DOHH2 (cell line): ENCODE measurements at regions not wholly inside any gene's neighbourhood (a gene's known extent, or its start where the extent isn't known, plus 50 kb on each side); places are given as distances from the start of the nearest gene placed in this dataset.

Experiments
- H3F3A ChIP-seq: fragments of 200-600 bp; sonication (generic), shearing (Covaris generic); 2 replicates; pipeline ENCODE4 v1.6.0; 2016; ENCODE audit warnings: antibody characterized with exemption, mild to moderate bottlenecking; ENCODE audit not compliant: control insufficient read depth, insufficient read depth
- H3K27ac ChIP-seq: fragments of 200-600 bp; sonication (generic); 2 replicates; pipeline ENCODE4 v1.5.1; 2014; ENCODE audit warnings: low read depth, mild to moderate bottlenecking, low read length, moderate library complexity
- H3K27me3 ChIP-seq: fragments of 200-600 bp; sonication (generic); 2 replicates; pipeline ENCODE4 v1.6.1; 2014; ENCODE audit warnings: mild to moderate bottlenecking, low read length, mixed read lengths; ENCODE audit not compliant: control insufficient read depth
- H3K36me3 ChIP-seq: fragments of 200-600 bp; sonication (generic); 2 replicates; pipeline ENCODE4 v1.6.1; 2014; ENCODE audit warnings: mild to moderate bottlenecking, low read length, moderate library complexity, mixed read lengths; ENCODE audit not compliant: control insufficient read depth
- H3K4me1 ChIP-seq: fragments of 200-600 bp; sonication (generic); 2 replicates; pipeline ENCODE4 v1.6.1; 2014; ENCODE audit warnings: mild to moderate bottlenecking, low read length, mixed read lengths; ENCODE audit not compliant: control insufficient read depth
- H3K4me2 ChIP-seq: fragments of 200-600 bp; sonication (generic); 2 replicates; pipeline ENCODE4 v1.6.0; 2014; ENCODE audit warnings: mild to moderate bottlenecking, low read length, moderate library complexity
- H3K4me3 ChIP-seq: fragments of 200-600 bp; sonication (generic); 2 replicates; pipeline ENCODE4 v1.5.1; 2014; ENCODE audit warnings: mild to moderate bottlenecking, low read length, mixed read lengths
- H3K79me2 ChIP-seq: fragments of 200-600 bp; sonication (generic); 2 replicates; pipeline ENCODE4 v1.6.1; 2014; ENCODE audit warnings: mild to moderate bottlenecking, low read length, mixed read lengths; ENCODE audit not compliant: control insufficient read depth
- H3K9me2 ChIP-seq: fragments of 200-600 bp; sonication (generic); replicated peaks from 2 replicates; pipeline ENCODE4 v1.6.1; 2014; ENCODE audit warnings: mild to moderate bottlenecking, low read length, mixed read lengths; ENCODE audit not compliant: control insufficient read depth
- H3K9me3 ChIP-seq: fragments of 200-600 bp; sonication (generic); 2 replicates; pipeline ENCODE4 v1.6.1; 2014; ENCODE audit warnings: antibody characterized with exemption, low read length, mixed read lengths; ENCODE audit not compliant: control insufficient read depth, insufficient read depth
- H4K20me1 ChIP-seq: fragments of 200-600 bp; sonication (generic); 2 replicates; pipeline ENCODE4 v1.6.0; 2014; ENCODE audit warnings: low read depth, mild to moderate bottlenecking, antibody characterized with exemption, low read length, moderate library complexity; ENCODE audit not compliant: control insufficient read depth, insufficient read depth
- CTCF ChIP-seq: fragments of 200-600 bp; sonication (generic); IDR thresholded peaks from one replicate; pipeline ENCODE4 v1.5.1; 2014; ENCODE audit warnings: antibody characterized with exemption, mild to moderate bottlenecking, low read depth, low read length; ENCODE audit not compliant: poor library complexity, severe bottlenecking
- EZH2phosphoT487 ChIP-seq: fragments of 200-600 bp; sonication (generic); IDR thresholded peaks from 2 replicates; pipeline ENCODE4 v1.6.1; 2017; ENCODE audit warnings: borderline replicate concordance, mild to moderate bottlenecking, antibody characterized with exemption, low read length, moderate library complexity, mixed read lengths

GRCh38 chr1:244989813-244990212 is 125.5 kb upstream of the HNRNPU start:
- no peak overlapping the region for H3K27ac ChIP-seq
- H3K4me2 ChIP-seq = no peak overlapping the region
- no peaks in the 10 kb centered on the region for H3K36me3 ChIP-seq
- no peaks in the 10 kb centered on the region for H3K9me2 ChIP-seq
- no peaks in the 10 kb centered on the region for H3F3A ChIP-seq
- no peaks in the 10 kb centered on the region for H3K79me2 ChIP-seq
- H3K4me3 ChIP-seq = no peak overlapping the region
- H3K27me3 ChIP-seq = no peaks in the 10 kb centered on the region
- H3K9me3 ChIP-seq = 0 out of 2 replicates have a peak, but pooled peaks cover 3% of the 10 kb centered on the region
- peaks cover 8% of the 10 kb centered on the region for H3K4me1 ChIP-seq
- TF ChIP-seq CTCF = no peak
- TF ChIP-seq EZH2phosphoT487 = no peak
- no peaks in the 10 kb centered on the region for H4K20me1 ChIP-seq

GRCh38 chr1:244988521-244988920 is 124.2 kb upstream of the HNRNPU start:
- H3K4me1 ChIP-seq = peaks cover 8% of the 10 kb centered on the region
- no peaks in the 10 kb centered on the region for H3K9me2 ChIP-seq
- no peak overlapping the region for H3K4me3 ChIP-seq

GRCh38 chr1:244980605-244981004 is 116.3 kb upstream of the HNRNPU start:
- no peaks in the 10 kb centered on the region for H3F3A ChIP-seq

More at GRCh38 chr1:244988521-244988920, 124.2 kb upstream of the HNRNPU start:
- no peaks in the 10 kb centered on the region for H3K27me3 ChIP-seq
- H3K27ac ChIP-seq = no peak overlapping the region
- no peaks in the 10 kb centered on the region for H4K20me1 ChIP-seq
- H3K36me3 ChIP-seq = no peaks in the 10 kb centered on the region
- H3K4me2 ChIP-seq = no peak overlapping the region
- H3F3A ChIP-seq = no peaks in the 10 kb centered on the region
- H3K79me2 ChIP-seq = no peaks in the 10 kb centered on the region
- H3K9me3 ChIP-seq = 0 out of 2 replicates have a peak, but pooled peaks cover 3% of the 10 kb centered on the region
- TF ChIP-seq CTCF (no peak), EZH2phosphoT487 (no peak)

More at GRCh38 chr1:244980605-244981004, 116.3 kb upstream of the HNRNPU start:
- H3K9me2 ChIP-seq = no peaks in the 10 kb centered on the region
- no peak overlapping the region for H3K4me3 ChIP-seq
- H3K27ac ChIP-seq = no peak overlapping the region
- no peaks in the 10 kb centered on the region for H3K36me3 ChIP-seq
- H3K27me3 ChIP-seq = no peaks in the 10 kb centered on the region
- no peaks in the 10 kb centered on the region for H3K79me2 ChIP-seq
- H3K4me2 ChIP-seq = no peak overlapping the region
- H3K4me1 ChIP-seq = no peaks in the 10 kb centered on the region
- H3K9me3 ChIP-seq = no peaks in the 10 kb centered on the region
- no peaks in the 10 kb centered on the region for H4K20me1 ChIP-seq
- TF ChIP-seq EZH2phosphoT487 = no peak
- no peak for TF ChIP-seq CTCF
